KMS-11 (cell line): ENCODE measurements at regions not wholly inside any gene's neighbourhood (a gene's known extent, or its start where the extent isn't known, plus 50 kb on each side); places are given as distances from the start of the nearest gene placed in this dataset.
"Not testable (repeated sequence)": the region's sequence is repeated elsewhere in the genome, so short reads cannot be mapped to it uniquely, and the experiment has no call there.

Experiments used
- H2AFZ ChIP-seq: fragments of 200-600 bp; sonication (generic); 2 replicates; pipeline ENCODE4 v1.6.1; 2016; ENCODE audit warnings: antibody characterized with exemption, mixed run types, low read depth
- H3K27ac ChIP-seq: fragments of 200-600 bp; sonication (generic); 2 replicates; pipeline ENCODE4 v1.6.1; 2016; ENCODE audit warnings: mild to moderate bottlenecking, mixed run types
- H3K27me3 ChIP-seq: fragments of 200-600 bp; sonication (generic); 2 replicates; pipeline ENCODE4 v1.6.1; 2017; ENCODE audit warnings: mild to moderate bottlenecking, low read depth, mixed run types, moderate library complexity; ENCODE audit not compliant: insufficient read depth
- H3K36me3 ChIP-seq: fragments of 200-600 bp; sonication (generic); 2 replicates; pipeline ENCODE4 v1.6.1; 2017; ENCODE audit warnings: mild to moderate bottlenecking, mixed run types; ENCODE audit not compliant: insufficient read depth
- H3K4me1 ChIP-seq: fragments of 200-600 bp; sonication (generic); 2 replicates; pipeline ENCODE4 v1.6.1; 2016; ENCODE audit warnings: mild to moderate bottlenecking, low read depth, mixed run types; ENCODE audit not compliant: poor library complexity, severe bottlenecking
- H3K4me2 ChIP-seq: fragments of 200-600 bp; sonication (generic); 2 replicates; pipeline ENCODE4 v1.7.0; 2016; ENCODE audit warnings: mild to moderate bottlenecking, mixed run types
- H3K4me3 ChIP-seq: fragments of 200-600 bp; sonication (generic); IDR thresholded peaks from 2 replicates; pipeline ENCODE4 v1.6.1; 2017; ENCODE audit warnings: low read depth, low read length, mixed read lengths; ENCODE audit not compliant: insufficient read depth
- H3K79me2 ChIP-seq: fragments of 200-600 bp; sonication (generic); 2 replicates; pipeline ENCODE4 v1.6.1; 2016; ENCODE audit warnings: low read depth, mixed run types; ENCODE audit not compliant: insufficient read depth
- H3K9ac ChIP-seq: fragments of 200-600 bp; sonication (generic); 2 replicates; pipeline ENCODE4 v1.6.1; 2016; ENCODE audit warnings: mild to moderate bottlenecking, mixed run types
- H4K20me1 ChIP-seq: fragments of 200-600 bp; sonication (generic); 2 replicates; pipeline ENCODE4 v1.6.1; 2016; ENCODE audit warnings: mild to moderate bottlenecking, mixed run types; ENCODE audit not compliant: insufficient read depth
- TF ChIP-seq, protein P1 (sequence below): fragments of 200-600 bp; sonication (generic); conservative IDR thresholded peaks from 2 replicates; pipeline ENCODE4 v1.6.1; 2017; ENCODE audit warnings: low read depth, mild to moderate bottlenecking, antibody characterized with exemption, low read length, moderate library complexity, mixed read lengths

DNA sequence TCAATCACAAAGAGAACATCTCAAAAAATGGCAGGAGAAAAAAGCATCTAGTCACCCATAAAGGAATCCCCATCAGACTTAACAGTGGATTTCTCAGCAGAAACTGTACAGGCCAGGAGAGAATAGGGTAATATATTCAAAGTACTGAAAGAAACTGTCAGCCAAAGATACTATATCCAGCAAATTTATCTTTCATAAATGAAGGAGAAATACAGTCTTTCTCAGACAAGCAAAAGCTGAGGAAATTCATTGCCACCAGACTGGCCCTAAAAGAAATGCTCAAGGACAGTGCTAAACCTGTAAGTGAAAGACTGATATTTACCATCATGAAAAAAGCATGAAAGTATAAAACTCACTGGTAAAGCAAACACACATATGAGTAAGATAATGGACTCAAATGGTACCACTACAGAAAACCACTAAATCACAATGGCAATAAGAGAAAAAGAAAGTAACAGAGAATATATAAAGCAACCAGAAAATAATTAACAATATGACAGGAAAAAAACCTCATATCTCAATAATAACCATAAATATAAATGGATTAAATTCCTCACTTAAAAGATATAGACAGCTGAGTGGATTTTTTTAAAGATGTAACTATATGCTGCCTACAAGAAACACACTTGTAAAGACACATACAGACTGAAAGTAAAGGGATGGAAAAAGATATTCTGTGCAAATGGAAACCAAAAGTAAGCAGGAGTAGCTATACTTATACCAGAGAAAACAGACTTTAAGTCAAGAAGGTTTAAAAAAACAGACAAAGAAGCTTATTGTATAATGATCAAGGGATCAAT lies 83.4 kb upstream of the STK39 start:
- Histone ChIP-seq H4K20me1 (no peaks in the 10 kb centered on the region), H3K27me3 (no peaks in the 10 kb centered on the region), H3K9ac (no peak overlapping the region), H2AFZ (no peak overlapping the region), H3K27ac (no peak overlapping the region), H3K4me3 (no peak overlapping the region), H3K79me2 (no peaks in the 10 kb centered on the region), H3K4me1 (peaks cover 15% of the 10 kb centered on the region), H3K36me3 (no peaks in the 10 kb centered on the region), H3K4me2 (no peak overlapping the region)
- TF ChIP-seq, protein P1, sequence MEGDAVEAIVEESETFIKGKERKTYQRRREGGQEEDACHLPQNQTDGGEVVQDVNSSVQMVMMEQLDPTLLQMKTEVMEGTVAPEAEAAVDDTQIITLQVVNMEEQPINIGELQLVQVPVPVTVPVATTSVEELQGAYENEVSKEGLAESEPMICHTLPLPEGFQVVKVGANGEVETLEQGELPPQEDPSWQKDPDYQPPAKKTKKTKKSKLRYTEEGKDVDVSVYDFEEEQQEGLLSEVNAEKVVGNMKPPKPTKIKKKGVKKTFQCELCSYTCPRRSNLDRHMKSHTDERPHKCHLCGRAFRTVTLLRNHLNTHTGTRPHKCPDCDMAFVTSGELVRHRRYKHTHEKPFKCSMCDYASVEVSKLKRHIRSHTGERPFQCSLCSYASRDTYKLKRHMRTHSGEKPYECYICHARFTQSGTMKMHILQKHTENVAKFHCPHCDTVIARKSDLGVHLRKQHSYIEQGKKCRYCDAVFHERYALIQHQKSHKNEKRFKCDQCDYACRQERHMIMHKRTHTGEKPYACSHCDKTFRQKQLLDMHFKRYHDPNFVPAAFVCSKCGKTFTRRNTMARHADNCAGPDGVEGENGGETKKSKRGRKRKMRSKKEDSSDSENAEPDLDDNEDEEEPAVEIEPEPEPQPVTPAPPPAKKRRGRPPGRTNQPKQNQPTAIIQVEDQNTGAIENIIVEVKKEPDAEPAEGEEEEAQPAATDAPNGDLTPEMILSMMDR = no peak

DNA sequence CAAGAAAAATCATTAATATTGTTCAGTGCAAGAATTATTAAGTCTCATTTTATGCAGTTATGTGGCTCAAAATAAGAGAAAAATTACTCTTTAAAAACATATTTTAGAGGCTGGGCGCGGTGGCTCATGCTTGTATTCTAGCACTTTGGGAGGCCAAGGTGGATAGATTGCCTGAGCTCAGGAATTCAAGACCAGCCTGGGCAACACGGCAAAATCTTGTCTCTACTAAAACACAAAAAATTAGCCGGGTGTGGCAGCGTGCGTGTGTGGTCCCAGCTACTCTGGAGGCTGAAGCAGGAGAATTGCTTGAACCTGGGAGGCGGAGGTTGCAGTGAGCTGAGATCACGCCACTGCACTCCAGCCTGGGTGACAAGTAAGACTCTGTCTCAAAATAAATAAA lies 87.9 kb upstream of the STK39 start:
- H3K36me3 ChIP-seq, H3K27ac ChIP-seq, H3K79me2 ChIP-seq, H2AFZ ChIP-seq, H3K4me1 ChIP-seq, H3K4me3 ChIP-seq, H3K9ac ChIP-seq, H3K27me3 ChIP-seq, H4K20me1 ChIP-seq, H3K4me2 ChIP-seq: not testable (repeated sequence)

DNA sequence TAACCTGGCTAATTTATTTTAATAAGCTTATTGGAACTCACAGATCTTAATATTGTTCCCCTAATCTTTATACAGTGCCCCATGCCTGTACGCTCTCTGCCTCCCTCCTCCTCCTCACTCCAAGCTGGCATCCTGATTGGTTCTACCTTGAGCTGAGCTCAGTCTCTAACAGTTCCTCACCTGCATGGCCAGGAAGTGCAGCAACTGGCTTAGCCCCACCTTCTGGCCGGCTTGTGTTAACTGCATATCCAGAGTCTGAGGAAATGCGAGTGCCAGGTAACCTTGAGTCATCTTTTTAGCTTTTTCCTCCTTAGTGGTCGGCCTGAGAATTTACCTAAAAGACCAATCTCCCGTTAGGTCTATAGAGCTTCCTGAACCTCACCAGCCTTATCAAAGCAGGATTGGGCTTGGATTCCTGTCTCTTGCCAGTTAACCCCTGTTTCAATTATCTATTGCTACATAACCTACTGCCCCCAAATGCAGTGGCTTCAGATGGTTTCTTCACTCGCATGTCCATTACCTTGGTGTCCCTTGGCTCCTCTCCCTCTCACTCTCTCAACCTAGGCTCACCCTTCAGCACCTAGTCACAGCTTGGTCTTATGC lies 89.5 kb upstream of the STK39 start:
- Histone ChIP-seq H3K79me2 (no peaks in the 10 kb centered on the region), H3K4me1 (no peaks in the 10 kb centered on the region), H3K4me3 (no peak overlapping the region), H3K27me3 (no peaks in the 10 kb centered on the region), H3K36me3 (no peaks in the 10 kb centered on the region), H3K27ac (no peak overlapping the region), H2AFZ (no peak overlapping the region), H3K4me2 (no peak overlapping the region), H4K20me1 (no peaks in the 10 kb centered on the region), H3K9ac (no peak overlapping the region)
- TF ChIP-seq, protein P1 = peak; percentile 30; the same call in 1 of the 2 replicates

DNA sequence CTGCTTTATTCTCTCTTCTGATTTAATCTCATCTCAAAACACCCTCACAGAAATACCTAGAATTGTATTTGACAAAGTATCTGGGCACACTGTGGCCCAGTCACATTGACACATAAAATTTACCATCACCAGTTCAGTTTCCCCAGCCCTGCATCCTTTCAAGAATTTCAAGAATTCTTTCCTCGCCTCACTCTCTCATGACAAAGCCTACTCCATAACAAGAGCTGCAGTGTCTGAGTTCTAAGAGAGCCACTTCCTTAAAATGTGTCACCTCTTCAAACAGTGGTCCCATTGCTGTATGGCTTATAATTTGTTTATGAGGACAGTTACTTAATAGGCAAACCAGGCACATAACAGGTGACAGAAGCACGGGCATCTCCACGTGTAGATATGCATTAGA lies 90.9 kb upstream of the STK39 start:
- H3K4me2 ChIP-seq = no peak overlapping the region
- H4K20me1 ChIP-seq = no peaks in the 10 kb centered on the region
- H3K4me1 ChIP-seq = no peaks in the 10 kb centered on the region
- H2AFZ ChIP-seq = no peak overlapping the region
- TF ChIP-seq, protein P1 = no peak
- no peak overlapping the region for H3K4me3 ChIP-seq
- H3K79me2 ChIP-seq = no peaks in the 10 kb centered on the region
- no peak overlapping the region for H3K9ac ChIP-seq
- no peak overlapping the region for H3K27ac ChIP-seq
- H3K27me3 ChIP-seq = no peaks in the 10 kb centered on the region
- H3K36me3 ChIP-seq = no peaks in the 10 kb centered on the region
